GM12891 (cell line): ENCODE measurements at regions not wholly inside any gene's neighbourhood (a gene's known extent, or its start where the extent isn't known, plus 50 kb on each side); places are given as distances from the start of the nearest gene placed in this dataset.
A peak's percentile ranks its signal among the peaks of the same experiment; 100 is the strongest.
"Not testable (repeated sequence)": the region's sequence is repeated elsewhere in the genome, so short reads cannot be mapped to it uniquely, and the experiment has no call there.

ENCODE experiments used
- DNase-seq: peaks from one replicate; pipeline ENCODE4 v3.0.0; 2011; ENCODE audit warnings: low spot score; ENCODE audit not compliant: insufficient read length
- FAIRE-seq: peaks from 2 replicates; lab custom pipeline; 2011; peaks lifted over from hg19 to GRCh38; lab: Jason Lieb, UNC
- PAX5 ChIP-seq: IDR thresholded peaks from 2 replicates; pipeline ENCODE4 v1.6.1; 2011; ENCODE audit warnings: low read length, moderate library complexity, mild to moderate bottlenecking; ENCODE audit not compliant: insufficient read depth, severe bottlenecking
- POLR2A ChIP-seq: IDR thresholded peaks from 2 replicates; pipeline ENCODE4 v1.6.1; 2011; ENCODE audit warnings: low read depth, low read length, control low read depth
- POLR2AphosphoS5 ChIP-seq: IDR thresholded peaks from 2 replicates; pipeline ENCODE4 v1.6.1; 2011; ENCODE audit warnings: low read depth, low read length, control low read depth
- POU2F2 ChIP-seq: IDR thresholded peaks from 2 replicates; pipeline ENCODE4 v1.6.1; 2011; ENCODE audit warnings: low read depth, mild to moderate bottlenecking, control low read depth, low read length, moderate library complexity
- SPI1 ChIP-seq: IDR thresholded peaks from 2 replicates; pipeline ENCODE4 v1.6.1; 2011; ENCODE audit warnings: low read depth, low read length, control low read depth
- TAF1 ChIP-seq: IDR thresholded peaks from 2 replicates; pipeline ENCODE4 v1.6.1; 2011; ENCODE audit warnings: low read depth, low read length, control low read depth

DNA sequence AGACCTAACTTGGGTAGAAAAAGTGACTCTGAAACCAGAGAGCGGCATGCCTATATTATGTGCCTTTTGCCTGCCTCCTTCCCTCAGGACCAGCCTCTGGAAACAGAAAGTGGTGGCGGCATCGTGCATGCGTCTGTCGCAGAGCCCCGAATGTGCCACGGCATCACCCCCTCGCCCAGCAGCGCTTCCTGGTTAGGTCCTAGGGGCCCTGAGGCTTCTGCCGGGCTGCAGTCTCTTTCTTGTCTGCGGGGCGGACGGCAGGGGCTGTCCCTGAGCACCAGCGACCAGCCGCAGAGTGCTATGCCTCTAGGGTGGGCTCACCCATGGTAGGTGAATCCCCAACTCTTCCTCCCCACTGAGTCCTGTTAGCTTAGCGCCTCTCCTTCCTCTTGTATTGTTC, 68.7 kb downstream of the VSIG4 start:
- no peak for DNase-seq
- TF ChIP-seq TAF1 = no peak
- TF ChIP-seq POU2F2 = no peak
- TF ChIP-seq PAX5 = no peak
- FAIRE-seq = no peak

DNA sequence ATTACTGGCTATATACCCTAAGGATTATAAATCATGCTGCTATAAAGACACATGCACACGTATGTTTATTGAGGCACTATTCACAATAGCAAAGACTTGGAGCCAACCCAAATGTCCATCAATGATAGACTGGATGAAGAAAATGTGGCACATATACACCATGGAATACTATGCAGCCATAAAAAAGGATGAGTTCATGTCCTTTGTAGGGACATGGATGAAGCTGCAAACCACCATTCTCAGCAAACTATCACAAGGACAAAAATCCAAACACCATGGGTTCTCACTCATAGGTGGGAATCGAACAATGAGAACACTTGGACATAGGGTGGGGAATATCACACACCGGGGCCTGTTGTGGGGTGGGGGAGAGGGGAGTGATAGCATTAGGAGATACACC, 72.7 kb downstream of the VSIG4 start:
- DNase-seq, FAIRE-seq: not testable (repeated sequence)

DNA sequence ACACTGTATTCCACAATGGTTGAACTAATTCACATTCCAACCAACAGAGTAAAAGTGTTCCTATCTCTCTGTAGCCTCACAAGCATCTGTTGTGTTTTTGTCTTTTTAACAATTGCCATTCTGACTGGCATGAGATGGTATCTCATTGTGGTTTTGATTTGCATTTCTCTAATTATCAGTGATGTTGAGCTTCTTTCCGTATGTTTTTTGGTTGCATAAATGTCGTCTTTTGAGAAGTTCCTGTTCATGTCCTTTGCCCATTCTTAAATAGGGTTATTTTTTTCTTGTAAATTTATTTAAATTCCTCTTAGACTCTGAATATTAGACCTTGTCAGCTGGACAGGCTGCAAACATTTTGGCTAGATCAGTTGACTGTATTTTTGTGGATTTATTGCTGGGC, 78.2 kb downstream of the VSIG4 start:
- no peak for FAIRE-seq
- DNase-seq = no peak
- TF ChIP-seq PAX5 (no peak), POLR2AphosphoS5 (no peak), SPI1 (no peak), POLR2A (no peak)

DNA sequence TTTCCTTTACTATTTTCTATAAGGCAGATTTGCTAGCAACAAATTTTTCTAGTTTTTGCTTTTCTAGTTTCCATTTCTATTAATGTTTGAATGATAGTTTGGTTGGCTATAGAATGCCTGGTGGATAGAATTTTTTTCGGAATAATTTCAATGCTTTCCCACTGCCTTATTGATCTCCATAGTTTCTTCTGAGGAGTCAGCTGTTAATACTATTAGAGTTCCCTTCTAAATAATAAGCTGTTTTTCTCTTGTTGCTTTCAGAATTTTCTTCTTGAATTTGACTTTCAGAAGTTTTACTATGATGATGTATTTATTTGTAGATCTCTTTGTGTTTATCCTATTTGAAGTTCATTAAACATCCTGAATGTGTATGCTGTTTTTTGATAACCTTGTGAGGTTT, 91.8 kb downstream of the VSIG4 start:
- DNase-seq (no peak), FAIRE-seq (no peak)
- no peak for TF ChIP-seq POLR2AphosphoS5
- no peak for TF ChIP-seq PAX5
- no peak for TF ChIP-seq POU2F2
- no peak for TF ChIP-seq SPI1
- no peak for TF ChIP-seq POLR2A
- TF ChIP-seq TAF1 = no peak

DNA sequence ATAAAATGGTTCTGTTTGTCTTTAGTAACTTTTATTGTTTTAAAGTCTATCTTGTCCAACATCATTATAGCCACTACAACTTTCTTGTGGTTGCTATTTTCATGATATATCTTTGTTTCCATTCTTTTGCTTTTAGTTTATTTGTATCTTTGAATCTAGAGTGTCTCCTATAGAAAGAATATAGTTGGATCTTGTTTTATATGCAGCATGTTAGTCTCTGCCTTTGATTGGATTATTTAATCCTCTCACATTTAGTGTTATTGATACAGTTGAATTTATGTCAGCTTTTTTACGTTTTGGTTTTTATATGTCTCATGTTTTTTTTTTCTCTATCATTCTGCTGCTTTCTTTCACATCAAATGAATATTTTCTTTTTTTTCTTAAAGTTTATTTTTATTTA, 98.1 kb downstream of the VSIG4 start:
- no peak for FAIRE-seq
- DNase-seq = no peak
- TF ChIP-seq POU2F2 (no peak), POLR2A (no peak), PAX5 (no peak), SPI1 (no peak), TAF1 (no peak), POLR2AphosphoS5 (no peak)

DNA sequence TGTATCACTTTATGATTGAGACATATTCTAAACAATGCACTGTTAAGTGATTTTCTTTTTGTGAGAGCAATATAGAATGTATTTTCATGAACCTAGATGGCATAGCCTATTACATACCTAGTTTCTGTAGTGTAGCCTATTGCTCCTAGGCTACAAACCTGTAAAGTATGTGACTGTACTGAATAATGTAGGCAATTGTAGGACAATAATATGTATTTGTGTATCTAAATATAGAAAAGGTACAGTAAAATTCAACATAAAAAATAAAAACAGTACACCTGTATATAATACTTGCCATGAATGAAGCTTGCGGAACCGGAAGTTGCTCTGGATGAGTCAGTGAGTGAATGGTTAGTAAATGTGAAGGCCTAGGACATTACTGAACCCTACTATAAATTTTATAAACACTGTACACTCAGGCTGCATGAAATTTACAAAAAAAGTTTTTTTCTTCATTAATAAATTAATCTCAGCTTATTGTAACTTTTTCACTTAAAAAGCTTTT, 106.7 kb downstream of the VSIG4 start:
- peak; percentile 51 for FAIRE-seq
- no peak for DNase-seq
- TF ChIP-seq SPI1 (no peak), POU2F2 (no peak), TAF1 (no peak), POLR2A (no peak), POLR2AphosphoS5 (no peak), PAX5 (no peak)

DNA sequence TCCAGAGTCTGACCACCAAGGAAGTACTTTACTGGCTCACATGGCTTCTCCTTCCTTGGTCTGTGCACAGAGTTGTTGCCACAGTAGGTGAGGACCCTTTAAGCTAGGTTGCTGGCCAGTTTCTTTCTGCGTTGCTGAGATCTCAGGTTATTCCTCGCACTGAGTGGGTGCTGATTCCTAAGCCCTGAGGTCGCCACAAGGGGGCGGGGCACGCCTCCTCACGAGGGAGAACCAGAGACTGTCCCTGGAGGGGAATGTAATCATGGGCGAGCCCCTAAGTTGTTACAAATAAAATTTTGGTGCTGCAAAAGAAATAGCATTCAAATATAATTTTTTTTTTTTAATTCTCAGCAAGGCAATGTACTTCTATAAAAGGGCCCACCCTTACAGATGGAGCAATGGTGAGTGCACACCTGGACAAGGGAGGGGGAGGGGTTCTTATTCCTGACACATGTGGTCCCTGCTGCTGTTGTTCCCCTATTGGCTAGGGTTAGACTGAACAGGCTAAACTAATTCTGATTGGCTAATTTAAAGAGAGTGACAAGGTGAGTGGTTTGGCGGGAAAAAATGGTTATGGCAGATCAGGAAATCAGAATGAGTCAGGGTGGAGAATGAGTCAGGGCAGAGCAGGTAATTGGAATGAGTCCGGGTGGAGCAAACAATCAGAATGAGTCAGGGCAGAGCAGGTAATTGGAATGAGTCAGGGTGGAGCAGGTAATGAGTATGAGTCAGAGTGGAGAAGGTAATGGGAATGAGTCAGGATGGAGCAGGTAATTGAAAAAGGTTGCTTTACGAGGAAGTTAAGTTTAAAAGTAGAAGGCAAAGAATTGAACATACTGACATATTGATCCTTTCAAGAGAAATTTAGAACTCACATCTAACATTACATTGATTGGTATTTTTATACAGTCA, 107.5 kb downstream of the VSIG4 start:
- DNase-seq (no peak), FAIRE-seq (peak; percentile 38)
- TF ChIP-seq POU2F2 = no peak
- TF ChIP-seq POLR2A = no peak
- TF ChIP-seq TAF1 = no peak
- no peak for TF ChIP-seq PAX5
- no peak for TF ChIP-seq SPI1
- no peak for TF ChIP-seq POLR2AphosphoS5

DNA sequence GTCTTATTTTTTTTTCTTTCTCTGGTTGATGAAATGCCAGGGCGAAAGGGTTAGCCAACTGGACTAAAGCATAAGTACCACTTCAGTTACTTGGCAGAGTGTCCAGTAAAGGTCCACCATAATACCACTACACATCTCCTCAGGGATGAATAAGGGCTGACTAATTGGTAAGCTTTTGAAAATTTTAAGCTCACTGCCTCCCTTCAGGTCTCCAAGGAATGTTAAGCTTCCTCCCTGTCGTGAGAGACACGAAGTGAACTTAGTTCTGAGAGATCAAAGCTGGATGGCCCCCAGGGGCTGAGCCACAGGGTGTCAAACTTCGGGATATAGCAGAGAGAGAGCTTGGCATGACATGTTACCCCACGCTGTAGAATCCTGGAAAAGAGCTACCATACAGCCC, 111.4 kb downstream of the VSIG4 start:
- no peak for DNase-seq
- TF ChIP-seq TAF1 = no peak
- TF ChIP-seq SPI1 = no peak
- TF ChIP-seq PAX5 = no peak
- TF ChIP-seq POLR2A = no peak
- no peak for TF ChIP-seq POU2F2
- no peak for TF ChIP-seq POLR2AphosphoS5
- FAIRE-seq = peak; percentile 51

DNA sequence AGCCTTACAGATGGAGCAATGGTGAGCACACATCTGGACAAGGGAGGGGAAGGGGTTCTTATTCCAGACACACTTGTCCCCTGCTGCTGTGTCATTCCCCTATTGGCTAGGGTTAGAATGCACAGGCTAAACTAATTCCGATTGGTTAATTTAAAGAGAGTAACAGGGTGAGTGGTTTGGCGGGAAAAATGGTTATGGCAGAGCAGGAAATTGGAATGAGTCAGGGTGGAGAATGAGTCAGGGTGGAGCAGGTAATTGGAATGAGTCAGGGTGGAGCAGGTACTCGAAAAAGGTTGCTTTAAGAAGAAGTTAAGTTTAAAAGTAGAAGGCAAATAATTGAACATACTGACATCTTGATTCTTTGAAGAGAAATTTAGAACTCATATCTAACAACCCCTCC, 112.5 kb downstream of the VSIG4 start:
- FAIRE-seq = peak; percentile 56

DNA sequence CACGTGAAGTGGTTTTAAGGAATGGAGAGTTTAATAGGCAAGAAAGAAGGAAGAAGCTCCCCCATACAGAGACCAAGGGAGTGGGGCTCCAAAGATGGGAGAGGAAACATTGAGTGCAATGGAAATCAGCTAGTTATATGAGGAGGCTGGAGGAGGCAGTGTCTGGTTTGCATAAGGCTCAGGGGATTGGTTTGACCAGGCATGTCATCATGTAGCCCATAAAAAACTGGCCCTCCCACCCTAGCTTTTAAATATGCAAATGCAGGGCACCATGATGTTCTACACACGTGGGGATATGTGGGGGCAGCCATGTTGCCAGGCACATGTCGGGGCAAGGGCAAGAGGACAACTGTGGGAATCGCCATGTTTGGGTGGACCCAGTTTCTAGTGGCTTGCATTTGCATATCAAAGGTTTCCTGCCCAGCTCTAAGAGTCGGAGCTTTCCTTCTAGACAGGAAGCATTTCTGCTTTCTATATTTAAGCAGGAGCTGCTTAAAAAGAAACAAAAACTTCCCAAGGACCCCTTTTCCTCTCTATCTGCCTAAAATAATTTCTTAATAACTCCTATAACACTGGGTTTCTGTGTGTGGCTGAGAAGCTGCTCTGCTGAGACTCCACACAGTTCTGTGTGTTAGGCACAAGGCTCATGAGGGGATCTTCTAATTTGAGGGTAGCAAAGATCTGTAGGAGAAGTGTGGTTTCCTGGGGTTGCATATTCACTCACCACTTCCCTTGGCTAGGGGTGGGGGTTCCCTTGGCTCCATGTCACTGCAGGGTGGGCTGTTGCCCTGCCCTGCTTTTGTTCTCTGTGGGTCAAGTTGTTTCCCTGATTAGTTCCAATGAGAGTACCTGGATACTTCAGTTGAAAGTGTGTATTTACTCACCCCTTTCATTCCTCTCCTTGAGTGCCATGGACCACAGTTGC, 113.5 kb downstream of the VSIG4 start:
- peak; percentile 37; the same call in 1 of the 2 replicates for TF ChIP-seq SPI1
- no peak for TF ChIP-seq POLR2AphosphoS5
- no peak for TF ChIP-seq TAF1
- peak; percentile 96 for TF ChIP-seq POU2F2
- no peak for TF ChIP-seq POLR2A
- no peak for TF ChIP-seq PAX5
- FAIRE-seq = peak; percentile 85
- DNase-seq = no peak

More for the DNA sequence above, 112.5 kb downstream of the VSIG4 start:
- not testable (repeated sequence) for DNase-seq
